Fibroblast of gingiva (primary cell): ENCODE measurements at regions not wholly inside any gene's neighbourhood (a gene's known extent, or its start where the extent isn't known, plus 50 kb on each side); places are given as distances from the start of the nearest gene placed in this dataset.

ENCODE experiments used
- DNase-seq: peaks from one replicate; pipeline ENCODE4 v3.0.0-alpha.2; 2011; ENCODE audit warnings: low read depth

DNA sequence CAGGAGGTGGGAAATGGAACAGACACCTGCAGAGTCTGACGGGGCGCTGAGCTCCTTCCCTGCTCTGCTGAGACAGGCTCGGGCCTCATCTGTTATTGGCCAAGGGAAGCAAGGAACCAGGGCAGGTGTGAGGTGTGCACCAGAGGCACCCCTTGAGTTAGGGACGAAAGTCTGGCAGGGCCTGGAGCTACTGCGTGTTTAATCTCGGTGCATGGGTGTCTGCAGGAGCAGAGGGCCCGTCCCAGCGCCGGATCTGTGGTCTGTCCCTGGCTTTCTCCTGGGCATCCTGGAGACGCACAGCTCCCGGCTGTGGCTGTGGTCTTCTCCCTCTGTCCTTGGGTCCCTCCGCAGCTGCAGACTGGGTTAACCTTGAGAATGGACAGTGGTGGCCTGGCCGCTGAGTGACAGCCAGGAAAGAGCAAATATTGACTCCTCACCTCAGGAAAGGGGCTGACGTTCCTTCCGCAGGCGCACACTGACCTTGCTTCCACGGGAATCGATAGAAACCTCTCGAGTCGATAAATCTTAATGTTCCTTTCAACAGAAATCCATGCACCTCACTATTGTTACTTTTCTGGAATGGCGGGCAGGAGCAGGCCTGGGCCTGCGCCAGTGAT lies 975.6 kb downstream of the BRD1 start:
- no peak for DNase-seq

GRCh38 chr22:48850658-48851287 lies 976.9 kb downstream of the BRD1 start:
- DNase-seq: no peak

GRCh38 chr22:48849963-48850657 lies 977.6 kb downstream of the BRD1 start:
- no peak for DNase-seq

DNA sequence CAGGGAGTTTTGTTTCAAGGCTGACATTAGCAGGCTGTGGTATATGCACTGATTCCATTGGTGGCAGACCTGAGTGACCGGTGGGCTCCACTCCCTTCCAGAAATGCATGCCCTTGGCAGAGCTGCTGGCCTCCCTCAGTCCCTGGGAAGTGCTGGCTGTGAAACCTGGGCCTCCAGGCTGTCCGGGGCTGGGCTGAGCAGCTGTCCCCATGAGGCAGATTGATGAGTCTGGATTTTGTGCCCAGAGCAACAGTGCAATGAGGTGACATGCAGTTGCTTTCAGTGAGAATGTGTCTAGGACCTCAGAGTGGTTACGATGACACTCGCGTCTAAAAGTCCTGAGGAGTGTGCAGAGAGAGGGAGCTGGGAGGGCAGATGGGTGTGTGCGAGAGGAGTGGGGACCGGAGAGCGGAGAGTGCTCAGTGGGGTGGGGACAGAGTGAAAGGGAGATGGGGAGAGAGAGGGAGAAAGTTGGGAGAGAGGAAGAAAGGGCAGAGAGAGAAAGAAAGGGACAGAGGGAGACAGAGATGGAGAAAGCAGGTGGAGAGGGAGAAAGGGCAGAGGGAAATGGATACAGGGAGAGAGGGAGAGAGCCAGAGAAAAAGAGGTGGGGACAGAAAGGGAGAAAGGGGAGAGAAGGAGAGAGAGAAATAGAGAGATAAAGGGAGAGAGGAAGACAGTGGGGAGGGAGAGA lies 978.3 kb downstream of the BRD1 start:
- DNase-seq: no peak

GRCh38 chr22:48846200-48846599 lies 981.5 kb downstream of the BRD1 start:
- no peak for DNase-seq

- no peak for DNase-seq
Observed at GRCh38 chr22:48845356-48845936, 982.2 kb downstream of the BRD1 start.

DNA sequence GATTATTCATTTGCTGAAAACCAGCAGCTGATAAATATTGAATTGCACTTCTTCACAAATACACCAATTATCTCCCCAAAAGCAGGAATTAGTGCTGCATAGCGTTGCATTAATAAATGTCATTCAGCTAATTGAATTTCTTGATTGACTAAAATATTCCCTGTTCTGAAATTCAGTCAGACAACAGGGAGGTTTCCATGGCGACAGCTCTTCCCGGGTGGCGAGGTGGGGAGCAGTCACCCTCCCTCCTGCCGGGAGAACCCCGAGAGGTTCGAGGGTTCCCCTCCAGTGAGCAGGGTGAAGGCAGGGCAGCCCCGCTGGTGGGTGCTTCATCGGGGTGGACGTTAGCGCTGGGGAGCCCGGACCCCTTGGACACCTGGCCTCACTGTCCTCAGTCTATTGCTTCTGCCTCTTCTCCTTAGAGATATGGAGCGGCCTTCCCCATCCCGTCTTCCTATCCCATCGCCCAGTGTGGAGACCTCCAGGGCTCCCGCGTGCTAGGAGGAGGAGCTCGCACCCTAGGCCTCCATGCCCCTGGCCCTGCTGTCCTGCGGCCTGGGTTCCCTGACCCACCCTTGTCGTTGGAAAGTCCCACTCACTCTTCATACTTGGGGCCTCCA lies 983.5 kb downstream of the BRD1 start:
- DNase-seq: no peak

DNA sequence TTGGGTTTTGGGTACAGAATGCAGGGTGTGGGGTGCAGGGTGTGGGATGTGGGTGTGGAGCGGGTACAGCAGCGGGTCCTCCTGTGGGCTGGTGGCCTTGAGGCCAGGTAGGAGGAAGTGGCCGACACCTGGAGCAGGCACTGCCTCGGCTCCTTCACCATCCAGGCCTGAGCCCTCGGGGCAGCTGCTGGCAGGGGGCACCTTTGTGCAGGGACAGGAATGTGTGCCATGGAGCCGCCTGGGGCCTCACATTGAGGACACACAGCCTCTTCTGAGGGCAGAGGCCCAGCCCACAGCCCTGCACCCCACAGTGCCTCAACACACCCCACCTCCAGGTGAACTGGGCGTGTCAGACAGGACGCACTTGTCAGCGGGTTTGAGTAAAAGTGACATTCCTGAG lies 984.0 kb downstream of the BRD1 start:
- no peak for DNase-seq

- DNase-seq: no peak
Observed at GRCh38 chr22:48842976-48843375, 984.7 kb downstream of the BRD1 start.

DNA sequence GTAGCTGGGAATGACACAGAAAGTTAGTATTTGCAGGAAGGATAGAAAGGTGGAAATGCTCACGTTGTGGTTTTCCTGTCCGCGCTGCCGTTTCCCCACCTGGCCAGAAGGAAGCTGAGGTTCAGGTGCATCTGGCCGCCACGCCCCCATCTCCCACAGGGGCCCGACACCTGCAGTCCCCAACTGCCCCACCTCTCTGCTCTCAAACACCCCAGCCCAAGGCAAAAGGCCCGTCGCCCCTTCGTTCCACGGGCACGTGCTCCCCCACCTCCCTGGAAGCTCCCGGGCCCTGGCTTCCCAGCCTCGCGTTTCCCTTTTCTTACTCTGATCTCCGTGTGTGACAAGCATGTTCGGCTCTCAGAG lies 985.1 kb downstream of the BRD1 start:
- DNase-seq: no peak

GRCh38 chr22:48841881-48842582 lies 985.6 kb downstream of the BRD1 start:
- DNase-seq: no peak

DNA sequence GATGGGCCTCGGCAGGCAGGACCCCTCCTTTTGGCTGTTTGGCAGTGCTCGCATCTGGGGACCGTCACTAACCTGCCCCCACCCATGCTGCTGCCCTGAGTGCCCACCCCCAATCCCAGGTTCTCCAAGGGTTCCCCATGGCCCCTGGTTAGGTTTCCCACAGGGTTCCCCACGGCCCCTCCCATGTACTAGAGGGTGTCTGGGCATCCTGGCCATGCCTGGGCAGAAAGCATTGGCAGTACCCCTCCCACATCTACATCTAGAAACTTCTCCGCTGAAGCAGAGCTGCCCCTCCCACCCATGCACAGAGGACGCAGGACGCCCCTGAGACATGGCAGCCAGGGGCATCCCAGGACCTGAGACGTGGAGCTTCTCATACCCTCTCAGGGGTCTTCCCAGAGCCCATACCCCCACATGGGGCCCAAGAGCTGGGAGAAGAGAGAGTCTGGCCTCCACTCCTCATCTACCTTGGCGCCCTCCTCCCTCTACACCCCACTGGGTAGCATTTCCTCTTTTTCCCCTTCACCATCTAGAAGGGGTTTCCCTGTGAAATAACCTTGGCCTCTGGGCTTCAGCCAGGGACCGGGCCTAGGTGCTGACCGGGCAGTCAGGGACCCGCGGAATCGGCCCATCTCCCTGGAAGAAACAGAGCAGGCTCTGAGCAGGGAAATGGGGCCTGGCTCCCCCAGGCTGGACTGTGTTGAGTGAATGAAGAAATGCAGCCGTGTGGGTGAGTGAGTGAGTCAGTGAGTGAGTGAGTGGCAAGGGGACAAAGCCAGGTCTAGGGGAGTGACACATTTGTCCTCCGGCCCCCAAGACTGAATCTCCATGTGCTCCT lies 987.3 kb downstream of the BRD1 start:
- DNase-seq: no peak

- DNase-seq: no peak
Observed at GRCh38 chr22:48838846-48839730, 988.6 kb downstream of the BRD1 start.

GRCh38 chr22:48838376-48838775 lies 989.3 kb downstream of the BRD1 start:
- DNase-seq: no peak

DNA sequence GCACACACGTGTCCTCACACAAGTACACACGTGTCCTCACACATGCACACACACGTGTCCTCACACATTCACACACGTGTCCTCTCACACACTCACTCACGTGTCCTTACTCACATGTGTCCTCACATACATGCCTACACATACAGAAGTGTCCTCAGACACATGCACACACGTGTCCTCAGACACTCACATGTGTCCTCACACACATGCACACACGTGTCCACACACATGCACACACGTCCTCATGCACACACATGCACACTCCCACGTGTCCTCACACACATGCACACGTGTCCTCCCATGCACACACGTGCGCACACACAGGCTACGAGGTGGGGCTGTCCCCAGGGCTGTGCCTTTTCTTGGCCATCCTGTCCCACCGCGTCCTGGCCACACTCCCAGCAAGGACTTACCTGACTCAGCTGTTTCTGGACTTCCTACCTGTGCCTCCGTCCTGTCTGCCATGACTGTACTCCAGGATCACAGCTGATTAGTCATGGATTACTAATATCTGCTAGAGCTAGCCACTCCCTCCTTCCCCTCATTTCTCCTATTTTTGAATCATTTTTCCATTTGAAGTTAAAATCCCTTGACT lies 990.2 kb downstream of the BRD1 start:
- DNase-seq: no peak

DNA sequence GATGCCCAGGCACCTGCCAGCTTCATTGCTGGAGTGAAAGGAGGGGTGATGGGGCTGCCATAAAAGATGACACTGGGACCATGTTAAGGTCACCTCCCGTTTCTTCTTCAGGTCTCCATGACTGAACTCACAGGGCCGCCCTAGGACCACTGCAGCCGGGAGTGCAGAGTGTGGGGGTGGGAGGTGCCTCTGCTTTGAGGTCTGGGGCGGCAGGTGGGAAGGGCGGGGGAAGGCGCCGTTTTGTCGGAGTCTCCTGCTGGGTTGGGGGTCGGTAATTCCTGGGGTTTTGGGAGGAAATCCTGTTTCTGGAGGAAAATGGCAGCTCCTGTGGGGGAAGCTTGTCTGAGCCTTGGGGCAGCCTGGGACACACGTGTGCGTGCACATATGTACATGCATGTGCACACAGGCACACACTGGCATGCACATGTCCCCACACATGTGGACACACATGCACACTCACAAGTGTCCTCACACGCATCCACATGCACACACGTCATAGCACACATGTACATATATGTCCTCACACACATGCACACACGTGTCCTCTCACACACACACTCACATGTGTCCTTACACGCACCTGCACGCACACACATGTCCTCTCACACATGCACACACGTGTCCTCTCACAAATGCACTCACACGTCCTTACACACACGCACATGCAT lies 990.9 kb downstream of the BRD1 start:
- no peak for DNase-seq

GRCh38 chr22:48835857-48836672 lies 991.6 kb downstream of the BRD1 start:
- no peak for DNase-seq

GRCh38 chr22:48835364-48835763 lies 992.3 kb downstream of the BRD1 start:
- no peak for DNase-seq
